ENCODE measurements at regions not wholly inside any gene's neighbourhood (a gene's known extent, or its start where the extent isn't known, plus 50 kb on each side); places are given as distances from the start of the nearest gene placed in this dataset.
"Not testable (repeated sequence)": the region's sequence is repeated elsewhere in the genome, so short reads cannot be mapped to it uniquely, and the experiment has no call there.

- no peak for DNase-seq (ENCODE audit: low read depth in 4 of 4, low spot score in 2 of 4)
These were observed 355.0 kb downstream of the KIF2B start for GRCh38 chr17:54177606-54178308.

GRCh38 chr17:54180950-54181349 lies 358.2 kb downstream of the KIF2B start:
- no peak for DNase-seq (ENCODE audit: low read depth in 4 of 4, low spot score in 2 of 4)

DNA sequence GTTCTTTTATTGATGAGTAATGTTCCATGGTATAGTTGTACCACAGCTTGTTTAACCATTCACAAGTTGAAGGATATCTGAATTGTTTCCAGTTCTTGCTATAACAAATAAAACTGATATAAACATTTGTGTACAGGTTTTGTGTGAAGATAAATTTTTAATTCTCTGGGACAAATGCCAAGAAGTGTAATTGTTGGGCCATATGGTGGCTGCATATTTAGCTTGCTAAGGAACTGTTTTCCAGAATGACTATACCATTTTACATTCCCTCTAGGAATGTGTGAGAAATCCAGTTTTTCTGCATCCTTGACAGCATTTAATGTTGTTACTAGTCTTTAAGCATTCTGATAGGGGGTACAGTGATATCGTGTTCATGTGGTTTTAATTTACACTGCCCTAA lies 368.5 kb downstream of the KIF2B start:
- no peak for DNase-seq (ENCODE audit: low read depth in 4 of 4, low spot score in 2 of 4)

DNA sequence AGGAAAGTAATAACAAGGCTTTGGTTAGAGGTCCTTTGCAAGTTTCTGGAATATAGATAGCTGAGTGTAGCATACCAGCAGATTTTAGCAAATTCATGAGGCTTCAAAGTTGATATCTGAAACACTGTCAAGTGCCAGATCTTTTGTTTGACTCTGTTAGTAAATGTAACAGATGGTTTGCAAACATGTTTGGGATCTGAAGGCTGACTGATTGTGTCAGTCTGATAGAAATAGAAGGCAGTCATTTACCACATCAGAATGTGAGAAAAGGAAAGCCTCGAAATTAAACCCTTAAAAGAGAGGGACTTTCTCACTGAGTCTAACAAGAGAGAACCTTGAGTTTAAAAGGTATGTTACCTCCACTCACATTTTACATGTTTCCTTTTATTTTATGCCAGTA lies 371.5 kb downstream of the KIF2B start:
- no peak for DNase-seq (ENCODE audit: low read depth in 4 of 4, low spot score in 2 of 4)

- no peak for DNase-seq (ENCODE audit: low read depth in 4 of 4, low spot score in 2 of 4)
These were observed 374.0 kb downstream of the KIF2B start for GRCh38 chr17:54196751-54197150.

- DNase-seq (ENCODE audit: low read depth in 4 of 4, low spot score in 2 of 4), result not testable (repeated sequence)
These were observed 378.7 kb downstream of the KIF2B start for GRCh38 chr17:54201380-54201779.

GRCh38 chr17:54220829-54221228 lies 398.1 kb downstream of the KIF2B start:
- DNase-seq (ENCODE audit: low read depth in 4 of 4, low spot score in 2 of 4), result no peak

GRCh38 chr17:54221499-54221898 lies 398.8 kb downstream of the KIF2B start:
- no peak for DNase-seq (ENCODE audit: low read depth in 4 of 4, low spot score in 2 of 4)

- no peak for DNase-seq (ENCODE audit: low read depth in 4 of 4, low spot score in 2 of 4)
These were observed 412.8 kb downstream of the KIF2B start for GRCh38 chr17:54235571-54235970.

GRCh38 chr17:54237911-54238515 lies 415.3 kb downstream of the KIF2B start:
- no peak for DNase-seq (ENCODE audit: low read depth in 4 of 4, low spot score in 2 of 4)

- DNase-seq (ENCODE audit: low read depth in 4 of 4, low spot score in 2 of 4), result no peak
These were observed 416.6 kb downstream of the KIF2B start for GRCh38 chr17:54239291-54239690.

DNA sequence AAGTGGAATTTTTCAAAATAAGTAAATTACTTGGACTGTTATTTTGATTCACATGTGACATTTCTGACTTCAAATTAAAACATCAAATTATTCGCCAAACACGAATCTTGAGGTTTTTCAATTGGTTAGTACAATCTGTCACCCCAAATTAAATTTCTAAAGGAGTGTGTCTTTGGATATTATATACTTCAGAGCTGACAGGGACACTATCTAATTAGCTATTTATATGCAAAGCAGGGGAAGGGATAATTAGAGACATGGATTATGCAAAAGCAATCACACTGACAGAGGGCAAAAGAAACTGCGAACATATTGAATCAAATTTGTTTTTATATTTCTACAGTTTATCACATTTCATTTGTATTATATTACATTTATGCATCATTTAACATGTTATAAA lies 433.0 kb downstream of the KIF2B start:
- no peak for DNase-seq (ENCODE audit: low read depth in 4 of 4, low spot score in 2 of 4)

DNA sequence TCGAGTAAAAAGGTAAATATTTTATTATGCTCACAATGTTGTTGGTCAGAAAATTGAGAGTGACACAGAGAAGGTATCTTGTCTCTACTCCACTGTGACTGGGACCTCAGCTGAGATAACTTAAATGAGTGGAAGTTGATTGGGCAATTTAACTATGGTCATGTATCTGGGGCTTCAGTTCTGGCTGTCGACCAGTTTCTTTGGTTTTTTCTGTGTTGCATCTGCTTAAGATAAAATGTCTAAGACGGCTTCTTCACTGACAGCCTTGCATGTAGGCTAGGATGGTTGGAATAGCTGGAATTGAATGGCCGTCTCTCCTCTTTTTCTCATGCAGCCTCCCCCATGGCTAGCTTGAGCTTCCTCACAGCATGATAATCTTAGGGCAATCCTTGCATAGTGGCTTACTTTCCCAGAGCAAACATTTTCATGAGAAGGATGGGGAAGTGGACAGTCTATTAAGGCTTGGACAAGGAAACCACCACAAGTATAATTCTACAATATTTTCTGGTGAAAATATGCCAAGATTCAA lies 433.7 kb downstream of the KIF2B start:
- no peak for DNase-seq (ENCODE audit: low read depth in 4 of 4, low spot score in 2 of 4)

GRCh38 chr17:54257440-54257839 lies 434.7 kb downstream of the KIF2B start:
- DNase-seq (ENCODE audit: low read depth in 4 of 4, low spot score in 2 of 4), result no peak

DNA sequence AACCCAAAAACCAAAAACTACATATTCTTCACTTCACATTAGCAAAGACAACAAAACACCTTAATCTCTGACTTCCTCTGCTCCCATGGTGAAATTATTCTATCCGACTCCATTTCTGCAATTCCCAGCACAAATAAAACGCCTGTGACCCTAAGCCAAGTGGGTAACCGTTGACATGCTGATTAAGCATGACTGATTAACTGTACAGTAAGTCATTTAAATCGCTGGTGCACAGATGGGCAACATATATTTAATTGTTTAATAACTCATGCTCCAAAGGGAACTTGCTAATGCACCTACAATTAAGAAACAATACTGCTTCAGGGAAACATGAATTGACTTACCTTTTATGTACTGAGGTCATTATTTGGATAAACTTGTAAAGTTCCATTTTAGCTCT lies 436.7 kb downstream of the KIF2B start:
- DNase-seq (ENCODE audit: low read depth in 4 of 4, low spot score in 2 of 4), result no peak

DNA sequence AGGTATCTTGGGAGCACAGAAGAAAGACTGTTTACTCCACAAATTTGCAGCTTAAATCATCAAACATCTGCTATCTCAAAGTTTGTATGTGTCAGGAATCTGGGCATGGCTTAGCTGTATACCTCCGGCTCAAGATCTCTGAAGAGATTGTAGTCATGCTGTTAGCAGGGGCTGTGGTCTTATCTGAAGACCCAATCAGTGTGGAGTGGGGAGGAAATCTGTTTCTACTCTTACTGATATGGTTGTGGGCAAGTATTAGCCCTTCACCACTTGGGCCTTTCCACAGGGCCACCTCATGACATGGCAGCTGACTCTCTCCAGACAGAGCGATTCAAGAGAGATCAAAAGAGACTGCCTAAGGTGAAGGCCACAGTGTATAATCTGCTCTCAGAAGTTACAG lies 438.7 kb downstream of the KIF2B start:
- DNase-seq (ENCODE audit: low read depth in 4 of 4, low spot score in 2 of 4), result no peak

GRCh38 chr17:54269881-54270280 lies 447.2 kb downstream of the KIF2B start:
- no peak for DNase-seq (ENCODE audit: low read depth in 4 of 4, low spot score in 2 of 4)

GRCh38 chr17:54270499-54270898 lies 447.8 kb downstream of the KIF2B start:
- no peak for DNase-seq (ENCODE audit: low read depth in 4 of 4, low spot score in 2 of 4)

GRCh38 chr17:54277868-54278267 lies 455.1 kb downstream of the KIF2B start:
- no peak for DNase-seq (ENCODE audit: low read depth in 4 of 4, low spot score in 2 of 4)

DNA sequence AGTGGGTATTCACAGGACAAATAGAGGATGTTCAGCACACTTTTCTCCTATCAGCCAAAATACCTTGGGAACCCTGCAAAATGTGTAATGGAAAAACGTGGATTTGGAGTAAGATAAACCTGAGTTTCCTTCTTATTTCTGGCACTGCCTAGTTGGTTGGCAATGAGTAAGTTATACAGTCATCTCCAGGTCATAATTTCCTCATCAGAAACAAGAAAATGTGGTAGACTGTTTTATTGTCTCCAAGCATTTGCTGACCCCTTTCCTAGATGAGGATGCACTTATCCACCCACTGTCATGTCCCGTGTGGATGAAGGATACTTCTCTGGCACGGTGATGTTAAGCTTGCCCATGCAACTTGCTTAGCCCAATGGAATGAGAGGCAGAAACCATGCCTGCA lies 458.0 kb downstream of the KIF2B start:
- DNase-seq (ENCODE audit: low read depth in 4 of 4, low spot score in 2 of 4), result no peak

GRCh38 chr17:54282886-54283285 lies 460.2 kb downstream of the KIF2B start:
- DNase-seq (ENCODE audit: low read depth in 4 of 4, low spot score in 2 of 4), result no peak

DNA sequence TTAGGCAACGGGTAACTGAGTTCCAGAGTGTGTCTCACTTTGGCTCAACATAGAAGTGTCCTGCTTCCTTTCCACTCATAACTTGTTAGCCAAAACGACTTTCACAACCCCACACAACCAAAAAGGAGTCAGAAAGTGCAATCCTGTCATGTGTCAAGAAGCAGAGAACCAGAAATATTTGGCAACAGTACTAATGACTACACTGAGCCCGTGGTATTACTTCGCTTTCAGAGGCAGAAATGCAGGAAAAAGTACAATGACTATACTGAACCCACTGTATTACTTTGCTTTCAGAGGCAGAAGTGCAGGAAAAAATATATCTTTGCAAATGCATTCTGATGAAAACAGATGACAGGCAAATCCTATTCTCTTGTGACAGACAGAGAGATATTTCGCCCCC lies 484.6 kb downstream of the KIF2B start:
- DNase-seq (ENCODE audit: low read depth in 4 of 4, low spot score in 2 of 4), result no peak

Data from left renal cortex interstitium (tissue), 4 donors.